IMR-90 (cell line): ENCODE measurements at regions not wholly inside any gene's neighbourhood (a gene's known extent, or its start where the extent isn't known, plus 50 kb on each side); places are given as distances from the start of the nearest gene placed in this dataset.

Source experiments
- ATAC-seq: fragments of 200-7000 bp; cut with Tn5 transposase; 2 replicates; pipeline ENCODE4 v1.9.1; 2020; ENCODE audit warnings: low read depth, mild to moderate bottlenecking, moderate library complexity
- BruUV-seq: library from RNA; stranded (reverse); fragments of 400-500 nt; replicated peaks from 2 replicates; lab custom pipeline; 2021; lab: Mats Ljungman, UMichigan
- CTCF ChIA-PET: fragments of 300-600 bp; formaldehyde crosslinking; extraction: SDS; loops from one replicate; lab custom pipeline; 2021; ENCODE audit warnings: antibody characterized with exemption; lab: Yijun Ruan, JAX
- POLR2A ChIA-PET: fragments of 300-600 bp; sonication (Branson Sonifier 250); formaldehyde crosslinking; loops from one replicate; lab custom pipeline; 2022; ENCODE audit warnings: antibody characterized with exemption; ENCODE audit not compliant: unreplicated experiment; lab: Charles Lee
- DNase-seq: peaks from one replicate; pipeline ENCODE4 v3.0.0; 2013
- H2AFZ ChIP-seq: replicated peaks from 2 replicates; pipeline ENCODE3; 2013; ENCODE audit warnings: low read length, mild to moderate bottlenecking; ENCODE audit not compliant: poor library complexity
- H2AK5ac ChIP-seq: 2 replicates; pipeline ENCODE4 v1.6.1; 2013; ENCODE audit warnings: low read depth, low read length, inconsistent platforms
- H2AK9ac ChIP-seq: replicated peaks from 2 replicates; pipeline ENCODE3; 2013; ENCODE audit warnings: mild to moderate bottlenecking, low read depth, low read length, moderate library complexity; ENCODE audit not compliant: poor library complexity
- H2BK120ac ChIP-seq: 2 replicates; pipeline ENCODE4 v1.6.1; 2013; ENCODE audit warnings: low read depth, low read length, inconsistent platforms
- H2BK15ac ChIP-seq: 3 replicates; pipeline ENCODE4 v1.6.1; 2013; ENCODE audit warnings: low read depth, low read length, inconsistent platforms
- H2BK20ac ChIP-seq: 2 replicates; pipeline ENCODE4 v1.6.1; 2013; ENCODE audit warnings: low read depth, mild to moderate bottlenecking, inconsistent platforms, low read length, moderate library complexity
- H2BK5ac ChIP-seq: 2 replicates; pipeline ENCODE4 v1.6.1; 2013; ENCODE audit warnings: mild to moderate bottlenecking, low read depth, low read length, inconsistent platforms; ENCODE audit not compliant: poor library complexity, severe bottlenecking
- H3K14ac ChIP-seq: replicated peaks from 2 replicates; pipeline ENCODE4 v1.6.1; 2013; ENCODE audit warnings: low read depth, low read length, inconsistent platforms
- H3K18ac ChIP-seq: 2 replicates; pipeline ENCODE4 v1.6.1; 2013; ENCODE audit warnings: low read depth, low read length, control low read depth
- H3K23ac ChIP-seq: 2 replicates; pipeline ENCODE4 v1.6.1; 2013; ENCODE audit warnings: low read depth, low read length, inconsistent platforms
- H3K27ac ChIP-seq: 2 replicates; pipeline ENCODE4 v1.5.1; 2013; ENCODE audit warnings: mild to moderate bottlenecking, control low read depth, low read length; ENCODE audit not compliant: insufficient read depth
- H3K27me3 ChIP-seq: 2 replicates; pipeline ENCODE4 v1.6.1; 2013; ENCODE audit warnings: low read length; ENCODE audit not compliant: control insufficient read depth, insufficient read depth
- H3K36me3 ChIP-seq: 2 replicates; pipeline ENCODE4 v1.6.1; 2013; ENCODE audit warnings: low read length, mixed read lengths; ENCODE audit not compliant: control insufficient read depth, insufficient read depth
- H3K4ac ChIP-seq: 2 replicates; pipeline ENCODE4 v1.6.1; 2013; ENCODE audit warnings: low read depth, low read length, inconsistent platforms
- H3K4me1 ChIP-seq: 2 replicates; pipeline ENCODE4 v1.6.1; 2013; ENCODE audit warnings: low read length, mixed read lengths; ENCODE audit not compliant: control insufficient read depth, insufficient read depth
- H3K4me2 ChIP-seq: 2 replicates; pipeline ENCODE4 v1.6.1; 2013; ENCODE audit warnings: low read depth, mild to moderate bottlenecking, control low read depth, low read length, moderate library complexity
- H3K4me3 ChIP-seq: 2 replicates; pipeline ENCODE4 v1.5.1; 2013; ENCODE audit warnings: low read depth, mild to moderate bottlenecking, control low read depth, low read length, moderate library complexity; ENCODE audit not compliant: insufficient read depth
- H3K56ac ChIP-seq: 2 replicates; pipeline ENCODE4 v1.6.1; 2013; ENCODE audit warnings: low read length, inconsistent platforms; ENCODE audit not compliant: insufficient read depth; ENCODE audit errors: extremely low read depth
- H3K79me1 ChIP-seq, 2 experiments: 2 replicates each; pipeline ENCODE4 v1.6.1; 2013; ENCODE audit warnings: low read length in 2 of 2, inconsistent platforms in 1 of 2, low read depth in 1 of 2
- H3K9ac ChIP-seq: 2 replicates; pipeline ENCODE4 v1.6.1; 2013; ENCODE audit warnings: low read depth, low read length, control low read depth
- H3K9me1 ChIP-seq: 2 replicates; pipeline ENCODE4 v1.6.1; 2013; ENCODE audit warnings: low read length, inconsistent platforms; ENCODE audit not compliant: insufficient read depth
- H3K9me3 ChIP-seq: 2 replicates; pipeline ENCODE4 v1.6.1; 2013; ENCODE audit warnings: low read length; ENCODE audit not compliant: control insufficient read depth, insufficient read depth
- H4K20me1 ChIP-seq: 2 replicates; pipeline ENCODE4 v1.6.1; 2013; ENCODE audit warnings: low read length, inconsistent platforms; ENCODE audit not compliant: insufficient read depth
- H4K5ac ChIP-seq: 2 replicates; pipeline ENCODE4 v1.6.1; 2013; ENCODE audit warnings: mild to moderate bottlenecking, low read depth, low read length, control low read depth
- H4K8ac ChIP-seq, 2 experiments: 2 replicates each; pipeline ENCODE4 v1.6.1; 2013; ENCODE audit warnings: low read depth in 2 of 2, low read length in 2 of 2, control low read depth in 1 of 2, inconsistent platforms in 1 of 2
- H4K91ac ChIP-seq: 2 replicates; pipeline ENCODE4 v1.6.1; 2013; ENCODE audit warnings: low read depth, low read length, inconsistent platforms; ENCODE audit not compliant: insufficient read depth
- POLR2A ChIP-seq: IDR thresholded peaks from 2 replicates; pipeline ENCODE4 v1.6.1; 2012; ENCODE audit warnings: mild to moderate bottlenecking, low read depth, low read length
- WGBS, 2 experiments: methylation state at CpG; one replicate each; pipeline versions ENCODE4 v1.1.5 to v1.1.7; 2013; ENCODE audit warnings: missing lambda C conversion rate in 2 of 2; ENCODE audit not compliant: insufficient read length in 1 of 2; ENCODE audit errors: extremely low coverage in 2 of 2; 5-methylcytosine and 5-hydroxymethylcytosine counted together
- dilution Hi-C: fragments of 300-500 bp; cut with HindIII; formaldehyde crosslinking; loops from one replicate; pipeline ENCODE4 v1.14.3; 2018; ENCODE audit warnings: low sequenced_read_pairs; ENCODE audit not compliant: unreplicated experiment
- in situ Hi-C: fragments of 300-500 bp; cut with MboI; formaldehyde crosslinking; loops from 3 replicates; pipeline ENCODE4 v1.14.3; 2019; ENCODE audit warnings: low sequenced_read_pairs, inconsistent platforms, mixed read lengths
- intact Hi-C: fragments of 100-400 bp; cut with micrococcal nuclease; formaldehyde crosslinking; loops from 2 replicates; pipeline ENCODE4 v1.10.0; 2022
- TF ChIP-seq, protein P1 (sequence below): conservative IDR thresholded peaks from 2 replicates; pipeline ENCODE4 v1.5.1; 2012; ENCODE audit warnings: mild to moderate bottlenecking, low read depth, low read length, improper control_type of control experiment
- TF ChIP-seq, protein P2 (sequence below): fragments of 150-350 bp; IDR thresholded peaks from 2 replicates; pipeline ENCODE4 v1.6.1; 2017; ENCODE audit warnings: mild to moderate bottlenecking, antibody characterized with exemption, low read length, low read depth

DNA sequence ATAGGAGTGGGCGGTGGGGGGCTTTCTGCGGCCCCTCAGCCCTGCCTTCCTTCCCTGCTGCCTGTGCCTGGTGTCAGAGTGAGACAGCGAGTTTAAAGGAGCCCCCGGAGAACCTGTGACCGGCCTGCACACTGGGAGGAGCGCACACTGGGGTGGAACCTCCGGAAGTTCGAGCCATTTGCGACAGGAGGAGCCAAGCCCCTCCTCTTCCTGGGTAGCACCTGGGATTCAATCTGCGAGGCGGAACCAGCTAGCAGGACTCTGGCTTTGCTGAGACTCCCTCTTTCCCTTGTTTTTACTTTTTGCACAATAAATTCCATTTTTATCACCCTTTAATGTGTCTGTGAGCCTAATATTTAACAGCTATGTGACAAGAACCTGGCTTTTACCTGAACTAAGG is 540.6 kb downstream of the NPHP4 start:
- TF ChIP-seq, protein P1, sequence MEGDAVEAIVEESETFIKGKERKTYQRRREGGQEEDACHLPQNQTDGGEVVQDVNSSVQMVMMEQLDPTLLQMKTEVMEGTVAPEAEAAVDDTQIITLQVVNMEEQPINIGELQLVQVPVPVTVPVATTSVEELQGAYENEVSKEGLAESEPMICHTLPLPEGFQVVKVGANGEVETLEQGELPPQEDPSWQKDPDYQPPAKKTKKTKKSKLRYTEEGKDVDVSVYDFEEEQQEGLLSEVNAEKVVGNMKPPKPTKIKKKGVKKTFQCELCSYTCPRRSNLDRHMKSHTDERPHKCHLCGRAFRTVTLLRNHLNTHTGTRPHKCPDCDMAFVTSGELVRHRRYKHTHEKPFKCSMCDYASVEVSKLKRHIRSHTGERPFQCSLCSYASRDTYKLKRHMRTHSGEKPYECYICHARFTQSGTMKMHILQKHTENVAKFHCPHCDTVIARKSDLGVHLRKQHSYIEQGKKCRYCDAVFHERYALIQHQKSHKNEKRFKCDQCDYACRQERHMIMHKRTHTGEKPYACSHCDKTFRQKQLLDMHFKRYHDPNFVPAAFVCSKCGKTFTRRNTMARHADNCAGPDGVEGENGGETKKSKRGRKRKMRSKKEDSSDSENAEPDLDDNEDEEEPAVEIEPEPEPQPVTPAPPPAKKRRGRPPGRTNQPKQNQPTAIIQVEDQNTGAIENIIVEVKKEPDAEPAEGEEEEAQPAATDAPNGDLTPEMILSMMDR = no peak
- TF ChIP-seq, protein P2, sequence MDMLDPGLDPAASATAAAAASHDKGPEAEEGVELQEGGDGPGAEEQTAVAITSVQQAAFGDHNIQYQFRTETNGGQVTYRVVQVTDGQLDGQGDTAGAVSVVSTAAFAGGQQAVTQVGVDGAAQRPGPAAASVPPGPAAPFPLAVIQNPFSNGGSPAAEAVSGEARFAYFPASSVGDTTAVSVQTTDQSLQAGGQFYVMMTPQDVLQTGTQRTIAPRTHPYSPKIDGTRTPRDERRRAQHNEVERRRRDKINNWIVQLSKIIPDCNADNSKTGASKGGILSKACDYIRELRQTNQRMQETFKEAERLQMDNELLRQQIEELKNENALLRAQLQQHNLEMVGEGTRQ = no peak
- TF ChIP-seq POLR2A = no peak
- ChIA-PET POLR2A (no interaction called here), CTCF (no interaction called here)
- no peak overlapping the region for H3K18ac ChIP-seq
- in situ Hi-C loops (no loop called here), dilution Hi-C loops (no loop called here), intact Hi-C loops (no loop called here)
- H3K56ac ChIP-seq = no peak overlapping the region
- no peak overlapping the region for H3K27ac ChIP-seq
- H3K79me1 ChIP-seq = no peaks in the 10 kb centered on the region
- no peak overlapping the region for H2BK15ac ChIP-seq
- DNase-seq (no peak), ATAC-seq (no peak)
- no peaks in the 10 kb centered on the region for H3K27me3 ChIP-seq
- no peak overlapping the region for H2AK5ac ChIP-seq
- H4K20me1 ChIP-seq = no peaks in the 10 kb centered on the region
- no peak overlapping the region for H3K23ac ChIP-seq
- no peak overlapping the region for H3K4me2 ChIP-seq
- no peak overlapping the region for H2BK120ac ChIP-seq
- H3K4ac ChIP-seq = no peak overlapping the region
- H2AK9ac ChIP-seq = no peak overlapping the region
- no peak overlapping the region for H4K91ac ChIP-seq
- no peak overlapping the region for H2AFZ ChIP-seq
- no peaks in the 10 kb centered on the region for H3K4me1 ChIP-seq
- H3K9me1 ChIP-seq = no peaks in the 10 kb centered on the region
- no peak overlapping the region for H2BK20ac ChIP-seq
- H3K9me3 ChIP-seq = peaks cover 49% of the 10 kb centered on the region
- no peak overlapping the region for H2BK5ac ChIP-seq
- H3K4me3 ChIP-seq = no peak overlapping the region
- H3K14ac ChIP-seq = no peak overlapping the region
- no peak overlapping the region for H3K9ac ChIP-seq
- no TSS peak for BruUV-seq
- 60% methylated on average over 1 of the region's 11 CpGs; no CpG with 5 or more reads in 1 of the 2 experiments for WGBS, 2 experiments
- H4K8ac ChIP-seq = no peak overlapping the region
- no peak overlapping the region for H4K5ac ChIP-seq
- no peaks in the 10 kb centered on the region for H3K36me3 ChIP-seq
